ENCODE measurements at regions not wholly inside any gene's neighbourhood (a gene's known extent, or its start where the extent isn't known, plus 50 kb on each side); places are given as distances from the start of the nearest gene placed in this dataset.

DNA sequence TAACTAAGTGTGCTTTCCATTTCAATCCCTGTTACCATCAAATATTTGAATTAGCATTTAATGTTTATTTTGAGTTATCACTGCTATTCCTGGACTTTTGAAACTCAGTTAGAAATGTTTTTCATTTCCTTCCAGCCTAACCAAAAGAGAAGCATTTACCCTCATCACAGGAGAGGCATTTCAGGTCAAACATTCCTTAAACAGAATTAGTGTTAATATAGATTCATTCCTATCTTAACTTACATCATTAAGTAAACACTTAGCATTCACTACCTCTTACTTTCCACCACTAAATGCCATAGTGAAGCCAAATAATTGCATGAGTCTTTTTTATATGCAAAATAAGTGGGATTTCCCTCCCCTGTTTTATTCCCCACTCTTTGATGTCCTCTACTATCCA is 136.6 kb upstream of the OR13F1 start:
- TF ChIP-seq EP300 (IDR thresholded peaks at IDR 0.05; ENCODE audit: low read depth) (no peak), POLR2A (IDR thresholded peaks at IDR 0.05) (no peak), POLR2AphosphoS5 (IDR thresholded peaks at IDR 0.05) (no peak)
- TF ChIP-seq, protein P1, sequence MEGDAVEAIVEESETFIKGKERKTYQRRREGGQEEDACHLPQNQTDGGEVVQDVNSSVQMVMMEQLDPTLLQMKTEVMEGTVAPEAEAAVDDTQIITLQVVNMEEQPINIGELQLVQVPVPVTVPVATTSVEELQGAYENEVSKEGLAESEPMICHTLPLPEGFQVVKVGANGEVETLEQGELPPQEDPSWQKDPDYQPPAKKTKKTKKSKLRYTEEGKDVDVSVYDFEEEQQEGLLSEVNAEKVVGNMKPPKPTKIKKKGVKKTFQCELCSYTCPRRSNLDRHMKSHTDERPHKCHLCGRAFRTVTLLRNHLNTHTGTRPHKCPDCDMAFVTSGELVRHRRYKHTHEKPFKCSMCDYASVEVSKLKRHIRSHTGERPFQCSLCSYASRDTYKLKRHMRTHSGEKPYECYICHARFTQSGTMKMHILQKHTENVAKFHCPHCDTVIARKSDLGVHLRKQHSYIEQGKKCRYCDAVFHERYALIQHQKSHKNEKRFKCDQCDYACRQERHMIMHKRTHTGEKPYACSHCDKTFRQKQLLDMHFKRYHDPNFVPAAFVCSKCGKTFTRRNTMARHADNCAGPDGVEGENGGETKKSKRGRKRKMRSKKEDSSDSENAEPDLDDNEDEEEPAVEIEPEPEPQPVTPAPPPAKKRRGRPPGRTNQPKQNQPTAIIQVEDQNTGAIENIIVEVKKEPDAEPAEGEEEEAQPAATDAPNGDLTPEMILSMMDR (IDR thresholded peaks at IDR 0.05) = no peak
